NCI-H128 (cell line): ENCODE measurements at regions not wholly inside any gene's neighbourhood (a gene's known extent, or its start where the extent isn't known, plus 50 kb on each side); places are given as distances from the start of the nearest gene placed in this dataset.

Experiments
- DNase-seq: peaks from one replicate; lab custom pipeline; 2025; ENCODE audit not compliant: unreplicated experiment; lab: John Stamatoyannopoulos, UW

DNA sequence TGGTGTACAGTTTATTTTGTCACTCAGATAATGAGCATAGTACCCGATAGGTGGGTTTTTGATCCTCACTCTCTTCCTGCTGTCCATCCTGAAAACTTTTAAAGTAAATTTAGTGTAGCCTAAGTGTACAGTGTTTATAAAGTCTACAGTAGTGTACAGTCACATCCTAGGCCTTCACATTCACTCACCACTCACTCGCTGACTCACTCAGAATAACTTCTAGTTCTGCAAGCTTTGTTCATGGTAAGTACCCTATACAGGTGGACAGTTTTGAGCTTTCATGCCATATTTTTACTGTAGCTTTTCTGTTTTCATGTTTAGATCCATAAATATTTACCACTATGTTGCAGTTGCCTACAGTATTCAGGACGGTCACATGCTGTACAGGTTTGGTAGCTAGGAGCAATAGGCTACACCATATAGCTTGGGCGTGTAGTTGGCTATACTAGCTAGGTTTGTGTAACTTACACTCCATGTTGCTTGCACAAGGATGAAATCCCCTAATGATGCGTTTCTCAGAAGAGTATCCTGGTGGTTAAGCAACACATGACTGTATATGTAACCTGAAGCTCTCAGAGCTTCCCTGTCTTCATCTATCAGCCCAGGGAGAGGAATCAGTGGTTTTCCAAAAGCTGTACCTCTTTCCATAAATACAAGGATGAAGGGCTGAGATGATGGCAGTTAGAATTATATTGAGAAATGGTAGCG lies 87.6 kb upstream of the SLC25A26 start:
- no peak for DNase-seq

DNA sequence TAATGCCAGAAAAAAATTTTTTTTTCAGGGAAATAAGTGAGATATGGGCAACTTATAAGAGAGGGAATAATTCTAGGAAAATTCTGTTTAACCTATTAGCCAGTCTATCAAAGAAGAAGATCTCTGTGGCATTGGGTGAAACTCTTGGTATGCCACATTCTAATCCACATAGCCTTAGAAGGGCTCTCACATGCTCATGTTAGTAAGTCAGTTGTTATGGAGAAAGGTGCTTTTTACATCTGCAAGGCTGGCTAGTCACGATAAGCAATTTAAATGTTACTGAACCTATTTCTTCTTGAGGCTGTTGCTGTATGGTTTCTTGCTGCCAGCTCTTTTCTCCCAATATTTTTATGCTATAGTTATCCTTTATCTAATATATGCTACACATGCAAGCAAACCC lies 89.9 kb upstream of the MAGI1 start:
- no peak for DNase-seq

DNA sequence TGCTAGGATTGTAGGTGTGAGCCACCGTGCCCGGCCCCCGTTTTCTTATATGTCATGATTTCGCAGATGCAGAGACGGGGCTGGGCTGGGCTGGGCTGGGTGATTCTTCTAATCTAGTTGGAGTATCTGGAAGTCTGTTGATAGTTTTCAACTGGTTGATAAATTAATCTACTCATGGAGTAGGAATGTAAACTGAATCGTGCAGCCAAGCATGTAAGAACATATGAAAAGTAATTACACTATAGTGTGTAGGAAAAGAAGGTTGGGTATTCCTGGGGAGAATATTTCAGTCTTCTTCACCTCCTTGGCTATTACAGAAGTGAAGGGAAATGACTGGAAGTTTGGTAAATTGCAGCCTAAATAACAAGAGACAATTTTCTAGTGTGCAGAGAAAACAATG lies 82.6 kb upstream of the MAGI1 start:
- DNase-seq = no peak

DNA sequence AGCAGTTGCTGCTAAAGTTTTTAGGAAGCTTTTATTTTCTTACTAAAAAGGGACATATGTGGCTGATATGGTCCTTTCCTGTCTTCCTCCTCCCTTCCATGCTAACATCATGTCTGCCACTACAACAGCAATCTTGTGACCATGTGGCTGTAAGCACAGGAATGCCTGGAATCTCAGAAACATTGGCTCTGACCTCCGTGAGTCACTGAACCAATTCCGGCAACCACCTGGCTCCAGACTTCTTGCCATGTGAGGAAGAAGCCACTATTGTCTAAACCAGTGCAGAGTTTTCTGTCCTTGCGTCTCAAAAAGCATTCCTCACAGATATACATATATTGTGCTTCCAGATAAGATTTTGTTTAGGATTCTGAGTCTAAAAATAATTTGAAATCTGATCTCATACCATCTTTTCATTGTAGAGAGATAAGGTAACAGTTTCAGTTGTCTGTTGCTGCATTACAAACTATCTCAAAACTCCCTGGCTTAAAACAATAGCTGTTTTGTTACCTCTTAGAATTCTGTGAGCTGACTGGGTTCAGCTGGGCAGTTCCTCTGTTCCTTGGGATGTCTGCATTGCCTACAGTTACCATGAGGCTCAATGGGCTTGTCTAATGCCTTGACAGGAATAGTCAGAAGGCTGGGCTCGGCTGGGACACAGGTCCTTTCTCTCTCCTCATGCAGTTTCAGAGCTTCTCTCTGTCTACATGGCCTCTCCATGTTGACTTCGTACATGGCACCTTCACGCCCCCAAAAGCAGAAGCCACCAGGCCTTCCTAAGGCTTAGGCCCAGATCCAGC lies 77.3 kb upstream of the MAGI1 start:
- DNase-seq = no peak

DNA sequence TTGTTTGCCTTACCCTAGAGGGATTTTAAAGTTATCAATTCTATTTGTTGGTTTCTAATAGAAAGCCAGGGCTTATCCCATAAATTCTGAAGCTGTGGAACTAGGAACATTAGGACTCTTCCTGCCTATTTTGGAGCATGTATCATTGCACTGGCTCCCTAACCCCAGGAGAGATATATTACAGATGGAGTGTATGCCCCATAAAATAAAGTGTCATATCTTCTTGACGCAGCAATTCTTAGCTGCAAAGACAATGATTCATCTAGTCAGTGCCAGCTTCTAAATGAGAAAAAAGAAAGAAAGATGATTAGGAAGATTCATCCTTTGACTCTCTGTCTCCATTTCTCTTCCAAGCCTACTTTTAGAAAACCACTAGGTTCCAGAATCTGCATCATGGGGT lies 74.8 kb upstream of the MAGI1 start:
- DNase-seq = no peak

DNA sequence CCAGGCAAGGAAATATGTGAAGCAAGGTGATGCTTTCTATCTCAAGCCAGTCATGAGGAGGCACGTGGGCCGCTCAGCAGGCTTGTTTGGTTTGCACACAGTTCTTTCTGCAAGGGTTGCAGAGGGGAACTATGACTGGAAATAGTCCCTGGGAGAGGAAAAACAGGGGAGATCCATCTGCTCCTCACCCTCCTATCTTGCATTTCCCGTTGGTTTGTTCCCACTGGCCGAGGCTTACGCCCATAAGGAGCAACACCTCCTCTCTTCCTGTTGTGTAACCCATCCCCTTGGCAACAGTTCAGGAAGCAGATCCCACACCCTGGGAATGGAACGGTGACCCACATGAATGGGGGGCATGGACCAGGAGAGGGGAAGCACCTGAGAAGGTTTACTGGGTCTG lies 72.1 kb upstream of the MAGI1 start:
- DNase-seq = no peak

DNA sequence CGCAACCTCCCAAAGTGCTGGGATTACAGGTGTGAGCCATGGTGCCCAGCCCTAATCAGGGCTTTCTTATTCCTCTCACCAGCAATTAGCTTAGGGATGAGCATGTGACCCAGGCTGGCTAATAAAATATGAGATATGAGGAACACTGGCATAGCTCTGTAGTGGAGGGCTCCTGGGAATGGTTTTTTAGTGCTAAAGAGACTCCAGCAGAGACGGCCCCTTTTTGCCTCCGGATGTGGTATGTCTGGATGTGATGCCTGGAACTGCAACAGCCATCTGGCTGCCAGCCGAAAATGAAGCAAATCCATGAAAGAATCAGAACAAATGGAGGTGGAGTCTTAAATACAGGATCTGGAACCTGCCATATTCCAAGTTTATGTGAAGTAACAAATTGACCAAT lies 69.1 kb upstream of the MAGI1 start:
- no peak for DNase-seq

DNA sequence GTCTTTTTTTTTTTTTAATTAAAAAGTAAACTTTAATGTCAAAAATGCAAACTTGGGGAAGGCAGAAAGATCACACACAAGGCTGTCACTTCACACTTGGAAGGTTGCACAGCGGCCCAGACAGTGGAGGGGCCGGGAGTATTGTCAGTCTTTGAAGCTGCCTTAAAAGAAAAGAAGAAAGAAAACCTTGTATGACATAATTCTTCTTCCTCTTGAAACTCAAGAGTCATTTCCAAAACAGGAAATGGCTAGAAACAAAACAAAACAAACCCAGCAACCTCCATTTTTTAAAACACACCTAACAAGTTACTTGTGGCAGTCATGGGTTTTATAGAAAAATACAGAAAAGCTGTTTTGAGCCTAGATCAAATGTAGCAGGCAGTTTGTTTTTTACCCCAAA lies 68.1 kb upstream of the MAGI1 start:
- no peak for DNase-seq

DNA sequence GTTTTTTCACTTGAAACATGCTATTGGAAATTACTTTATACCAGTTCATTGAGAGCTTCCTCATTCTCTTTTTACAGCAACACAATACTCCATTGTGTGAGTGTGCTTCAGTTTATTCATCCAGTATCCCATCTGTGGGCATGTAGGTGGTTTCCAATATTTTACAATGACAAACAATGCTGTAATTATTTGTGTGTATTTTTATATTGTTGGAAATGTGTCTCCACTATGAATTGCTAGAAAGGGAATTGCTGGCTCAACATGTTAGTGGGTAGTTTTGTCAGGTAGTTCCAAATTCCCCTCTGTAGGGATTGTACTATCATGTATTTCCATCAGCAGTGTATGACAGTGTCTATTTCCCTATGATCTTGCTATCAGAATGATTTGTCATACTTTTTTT lies 65.8 kb upstream of the MAGI1 start:
- DNase-seq = no peak

DNA sequence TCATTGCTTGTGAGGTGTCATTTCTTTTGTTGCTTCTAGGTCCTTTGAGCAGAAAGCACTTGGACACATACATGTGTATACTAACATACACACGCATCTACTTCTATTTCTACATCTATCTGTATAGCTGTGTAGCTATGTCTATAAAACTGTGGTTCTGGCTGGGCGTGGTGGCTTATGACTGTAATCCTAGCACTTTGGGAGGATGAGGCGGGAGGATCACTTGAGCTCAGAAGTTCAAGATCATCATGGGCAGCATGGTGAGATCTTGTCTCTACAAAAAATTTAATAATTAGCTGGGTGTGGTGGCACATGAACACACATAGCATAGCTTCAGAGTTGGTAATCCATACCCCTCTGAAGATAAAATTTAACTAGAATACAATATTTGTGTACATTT lies 65.0 kb upstream of the MAGI1 start:
- DNase-seq = no peak

DNA sequence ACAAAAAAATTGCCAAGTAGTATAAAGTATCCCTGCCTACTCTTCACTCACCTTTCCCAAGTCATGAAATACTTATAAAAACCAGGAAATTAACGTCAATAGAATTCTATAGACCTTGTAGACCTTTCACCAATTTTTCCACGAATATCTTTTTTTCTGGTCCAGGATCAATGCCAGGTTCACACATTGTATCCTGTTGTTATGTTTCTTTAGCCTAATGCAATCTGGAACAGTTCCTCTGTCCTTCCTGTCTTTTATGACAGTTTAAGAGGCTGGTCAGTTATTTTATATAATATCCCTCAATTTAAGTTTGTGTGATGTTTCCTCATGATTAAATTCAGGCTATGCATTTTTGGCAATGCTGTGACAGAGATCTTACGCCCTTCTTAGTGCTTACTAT lies 63.2 kb upstream of the MAGI1 start:
- no peak for DNase-seq

DNA sequence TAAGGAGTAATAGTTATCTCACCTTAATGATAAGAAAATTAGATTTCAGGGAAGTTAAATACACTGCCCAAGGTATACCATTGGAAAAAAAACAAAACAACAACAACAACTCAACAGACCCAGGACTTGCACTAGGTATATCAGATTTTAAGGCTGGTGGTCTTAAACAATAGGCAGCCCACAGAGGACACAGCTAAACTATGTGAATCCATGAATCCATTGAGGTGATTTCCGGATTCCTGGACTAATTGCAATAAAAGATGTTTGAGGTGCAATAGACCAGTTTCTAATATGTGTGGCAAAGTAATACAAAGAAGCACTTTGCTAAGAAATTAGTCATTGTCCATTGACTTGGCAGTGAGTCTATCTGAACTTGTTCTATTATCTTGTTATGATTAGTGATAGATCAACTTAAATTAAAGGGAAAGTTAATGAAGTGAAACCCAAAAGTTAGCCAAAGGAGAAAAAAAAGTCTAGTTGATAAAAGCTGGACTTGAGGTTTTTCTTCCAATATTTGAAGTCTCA lies 60.9 kb upstream of the MAGI1 start:
- DNase-seq = no peak

DNA sequence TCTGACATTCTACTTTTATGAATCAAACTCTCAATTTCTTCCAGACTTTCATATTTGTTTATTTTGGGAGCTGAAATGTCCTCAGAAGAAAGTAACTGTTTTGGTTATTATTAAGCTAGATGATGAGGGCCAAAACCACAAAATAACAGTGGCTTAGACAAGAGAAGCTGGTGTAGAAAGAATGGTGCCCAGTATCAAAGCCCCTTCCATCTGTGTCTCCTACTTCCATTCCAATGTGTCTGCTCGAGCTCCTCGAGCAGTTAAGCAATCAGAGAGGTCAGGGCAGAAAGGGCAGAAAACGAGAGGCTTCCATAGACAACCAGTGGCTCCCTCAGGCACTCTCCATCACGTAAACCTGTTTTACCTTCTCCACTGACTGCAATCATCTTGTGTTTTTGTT lies 59.7 kb upstream of the MAGI1 start:
- DNase-seq = no peak

DNA sequence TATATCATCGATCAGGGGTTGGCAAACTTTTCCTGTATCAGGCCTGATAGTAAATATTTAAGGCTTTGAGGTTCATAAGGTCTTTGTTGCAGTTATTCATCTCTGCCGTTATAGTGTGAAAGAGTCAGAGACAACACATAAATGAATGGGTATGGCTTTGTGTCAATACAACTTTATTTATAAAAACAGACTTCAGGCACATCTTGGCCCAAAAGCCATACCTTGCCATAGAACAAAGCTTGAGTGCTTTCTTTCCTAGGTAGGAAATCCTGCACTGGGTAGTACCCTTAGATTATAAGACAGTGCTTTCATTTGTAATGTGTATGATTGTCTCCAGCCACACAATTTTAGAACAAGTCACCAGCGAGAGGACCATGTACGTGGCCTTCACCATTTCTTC lies 58.9 kb upstream of the MAGI1 start:
- no peak for DNase-seq

DNA sequence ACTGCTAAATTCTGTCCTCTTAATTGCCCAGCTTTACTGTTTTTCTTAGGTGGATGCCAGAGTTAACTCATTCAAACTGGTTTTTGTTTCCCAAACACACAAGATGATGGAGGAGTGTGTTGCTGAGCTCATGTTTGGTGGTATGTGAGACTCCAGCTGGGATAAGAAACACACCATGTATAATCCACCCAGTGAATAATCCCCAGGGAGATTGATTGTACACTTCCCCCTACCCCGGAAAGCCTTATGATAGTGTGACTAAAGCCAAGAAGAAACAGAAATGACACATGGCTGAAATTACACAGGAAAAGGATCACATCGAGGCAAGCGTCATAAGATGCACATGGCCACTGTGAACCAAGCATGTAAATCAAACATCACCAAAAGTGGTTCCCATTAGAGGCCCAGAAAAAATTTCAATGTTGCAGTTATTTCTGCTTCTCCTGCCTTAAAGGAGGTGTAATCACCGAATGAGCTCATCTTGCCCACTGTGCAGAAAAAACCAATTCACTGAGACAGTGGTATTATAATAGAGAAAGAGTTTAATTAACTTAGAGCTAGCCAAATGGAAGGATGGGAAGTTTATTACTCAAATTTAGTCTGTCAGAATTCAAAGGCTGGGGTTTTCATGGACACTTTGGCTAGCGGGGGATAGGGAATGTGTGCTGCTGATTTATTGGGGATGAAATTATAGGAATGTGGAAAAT lies 56.7 kb upstream of the MAGI1 start:
- no peak for DNase-seq

DNA sequence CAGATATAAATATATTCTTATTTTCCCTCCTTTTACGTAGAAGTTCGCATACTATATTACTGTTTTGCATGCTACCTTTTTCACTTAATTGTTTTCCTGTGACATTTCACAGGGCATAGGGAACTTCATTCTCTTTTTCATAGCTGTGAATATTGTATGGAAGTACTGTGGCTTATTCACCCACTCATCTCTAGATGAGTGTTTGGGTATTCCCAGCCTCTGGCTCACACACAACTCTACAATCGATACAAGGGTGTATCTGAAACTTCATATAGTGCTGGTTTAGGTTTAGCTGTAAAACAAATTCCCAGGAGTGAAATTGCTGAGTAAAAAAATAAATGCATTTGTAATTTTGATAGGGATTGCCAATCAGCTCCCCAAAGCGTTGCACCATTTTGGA lies 55.3 kb upstream of the MAGI1 start:
- no peak for DNase-seq

DNA sequence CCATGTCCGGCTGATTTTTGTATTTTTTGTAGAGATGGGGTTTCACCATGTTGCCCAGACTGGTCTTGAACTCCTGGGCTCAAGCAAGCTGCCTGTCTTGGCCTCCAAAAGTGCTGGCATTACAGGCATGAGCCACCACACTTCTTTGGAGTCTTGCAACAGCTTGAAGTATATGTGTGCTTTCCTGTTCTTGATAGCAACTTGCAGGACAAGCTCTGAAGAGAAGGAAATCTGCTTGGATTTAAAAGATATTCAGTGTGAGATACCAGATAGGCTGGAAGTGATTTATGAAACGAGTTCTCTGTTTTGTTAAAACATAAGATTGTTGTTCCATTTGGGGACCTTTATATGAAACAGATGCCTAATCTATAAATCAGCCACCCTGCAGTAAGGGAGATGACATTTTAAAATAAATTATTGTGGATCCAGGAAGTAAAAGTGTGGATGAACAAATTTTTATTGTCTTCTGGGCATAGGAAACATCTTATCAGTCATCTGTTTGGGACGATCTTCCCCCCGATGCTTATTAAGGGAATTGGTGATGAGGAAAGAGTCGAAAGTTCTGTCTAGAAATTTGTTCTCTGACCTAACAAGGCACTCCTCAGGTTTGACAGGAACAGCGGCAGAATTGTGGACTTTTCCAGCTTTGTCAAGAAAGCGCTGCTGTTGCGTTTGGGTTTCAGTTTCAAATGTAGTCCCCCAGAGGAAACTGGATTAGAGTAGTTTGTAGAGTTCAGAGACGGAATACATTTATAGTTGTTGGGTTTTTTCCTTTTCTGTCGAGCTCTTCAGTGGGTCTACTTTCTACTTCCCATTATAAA lies 53.7 kb upstream of the MAGI1 start:
- no peak for DNase-seq
